ENCODE measurements at regions not wholly inside any gene's neighbourhood (a gene's known extent, or its start where the extent isn't known, plus 50 kb on each side); places are given as distances from the start of the nearest gene placed in this dataset.
"Not testable (repeated sequence)": the region's sequence is repeated elsewhere in the genome, so short reads cannot be mapped to it uniquely, and the experiment has no call there.

GRCh38 chrX:222800-223513 is 58.2 kb upstream of the PLCXD1 start:
- DNase-seq (ENCODE audit: low read depth); H3K4me3 ChIP-seq (ENCODE audit: low read depth, low read length): not testable (repeated sequence)

GRCh38 chrX:223514-223854 is 57.7 kb upstream of the PLCXD1 start:
- H3K4me3 ChIP-seq (ENCODE audit: low read depth, low read length): not testable (repeated sequence)

GRCh38 chrX:226474-227164 is 54.6 kb upstream of the PLCXD1 start:
- not testable (repeated sequence) for DNase-seq (ENCODE audit: low read depth)
- H3K4me3 ChIP-seq (ENCODE audit: low read depth, low read length): peak overlapping the region; percentile 33

More at GRCh38 chrX:223514-223854, 57.7 kb upstream of the PLCXD1 start:
- DNase-seq (ENCODE audit: low read depth): not testable (repeated sequence)

- DNase-seq (ENCODE audit: low read depth); H3K4me3 ChIP-seq (ENCODE audit: low read depth, low read length): not testable (repeated sequence)
These were observed 53.8 kb upstream of the PLCXD1 start for GRCh38 chrX:227396-227795.
